GM18511 (cell line): ENCODE measurements at regions not wholly inside any gene's neighbourhood (a gene's known extent, or its start where the extent isn't known, plus 50 kb on each side); places are given as distances from the start of the nearest gene placed in this dataset.

ENCODE experiments used
- ATAC-seq: cut with Tn5 transposase; IDR thresholded peaks from one replicate; pipeline ENCODE4 v1.9.1; 2021; ENCODE audit warnings: mild to moderate bottlenecking, moderate library complexity; ENCODE audit not compliant: unreplicated experiment

DNA sequence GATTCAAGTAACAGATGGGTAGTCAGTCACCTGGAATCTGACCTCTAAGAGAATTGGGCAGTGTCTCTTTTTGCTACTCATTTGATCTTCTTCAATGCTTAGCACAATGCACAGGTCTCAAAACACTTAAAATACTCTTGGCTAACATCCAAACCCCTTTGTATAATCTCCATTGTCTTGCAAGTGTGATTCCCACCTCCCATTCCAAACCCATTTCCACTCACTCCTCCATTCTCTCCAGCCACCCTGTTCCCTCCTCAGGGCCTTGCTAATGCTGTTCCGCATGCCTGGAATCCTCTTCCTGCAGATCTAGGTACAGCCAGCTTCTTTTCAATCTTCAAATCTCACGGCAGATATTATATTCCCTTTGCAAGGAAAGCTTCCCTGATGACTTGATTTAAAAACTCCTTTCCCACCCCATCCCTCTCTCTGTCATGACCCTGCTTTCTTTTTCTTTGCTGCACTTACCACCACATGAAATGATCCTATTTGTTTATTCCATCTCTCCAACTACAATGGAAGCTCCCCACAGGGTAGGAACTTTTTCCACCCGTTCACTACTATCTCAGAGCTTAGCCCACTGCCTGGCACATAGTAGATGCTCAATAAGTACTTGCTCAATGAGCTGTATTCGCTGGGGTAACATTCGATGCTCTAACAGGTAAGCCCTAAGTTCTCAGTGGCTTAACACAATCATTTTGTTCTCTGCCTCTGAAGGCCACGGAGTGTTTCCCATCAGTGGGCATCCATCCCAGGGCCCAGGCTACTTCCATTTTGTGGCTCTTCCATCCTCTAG, 121.7 kb downstream of the MN1 start:
- no peak for ATAC-seq

GRCh38 chr22:27680636-27681035, 120.9 kb downstream of the MN1 start:
- ATAC-seq, result no peak

DNA sequence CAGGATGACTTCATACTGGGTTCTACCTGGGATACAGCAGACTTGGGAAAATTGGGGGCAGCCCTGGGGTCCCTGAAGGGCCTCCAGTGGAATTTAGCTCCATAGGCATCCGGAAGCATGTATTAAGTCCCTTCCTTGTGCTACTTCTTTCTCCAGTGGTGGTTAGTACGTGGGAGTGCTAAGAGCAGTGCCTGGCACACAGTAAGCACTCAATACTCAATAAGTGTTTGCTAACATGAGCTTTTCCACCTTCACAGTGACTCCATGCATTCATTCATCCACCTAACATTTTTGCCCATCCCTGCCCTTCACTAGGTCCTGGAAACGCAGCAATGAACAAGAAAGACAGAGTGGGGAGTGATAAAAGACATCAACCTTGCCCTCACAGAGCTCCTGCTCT, 120.5 kb downstream of the MN1 start:
- no peak for ATAC-seq

DNA sequence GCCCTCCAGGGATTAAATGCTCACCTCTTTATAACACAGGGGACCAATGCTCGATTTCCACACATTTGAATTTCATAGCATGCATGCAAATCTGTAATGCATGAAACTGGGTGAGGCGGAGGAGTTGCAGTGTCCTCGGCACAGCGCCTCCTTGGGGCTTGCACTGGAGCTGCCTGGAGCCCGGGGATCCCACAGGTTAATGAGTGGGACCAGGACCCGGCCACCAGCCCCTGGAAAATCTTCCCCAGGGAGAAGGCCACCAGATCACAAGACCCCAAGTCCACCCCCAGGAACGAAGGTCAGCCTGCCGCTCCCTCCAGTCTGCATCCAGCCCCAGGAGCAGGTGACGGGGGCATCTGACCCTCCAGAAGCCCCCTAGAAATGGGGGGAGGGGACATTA, 119.1 kb downstream of the MN1 start:
- no peak for ATAC-seq

DNA sequence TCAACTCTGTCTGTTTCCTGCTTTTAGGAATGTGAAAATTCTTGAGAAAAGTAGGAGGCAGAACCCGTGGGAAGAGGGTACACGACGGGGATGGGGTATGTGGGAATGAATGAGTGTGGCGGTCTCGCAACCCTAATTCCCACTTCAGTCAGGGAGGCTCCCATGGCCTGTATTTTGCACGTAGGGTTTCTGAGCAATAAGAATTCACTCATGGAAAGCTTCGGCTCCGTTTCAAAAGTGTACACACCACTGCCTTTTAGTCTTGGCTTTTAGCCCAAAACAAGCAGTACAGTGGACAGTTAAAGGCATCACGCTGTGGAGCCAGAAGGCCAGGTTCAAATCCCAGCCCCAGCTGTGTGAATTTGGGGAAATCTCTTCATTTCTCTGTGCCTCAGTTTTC, 116.7 kb downstream of the MN1 start:
- ATAC-seq, result no peak

DNA sequence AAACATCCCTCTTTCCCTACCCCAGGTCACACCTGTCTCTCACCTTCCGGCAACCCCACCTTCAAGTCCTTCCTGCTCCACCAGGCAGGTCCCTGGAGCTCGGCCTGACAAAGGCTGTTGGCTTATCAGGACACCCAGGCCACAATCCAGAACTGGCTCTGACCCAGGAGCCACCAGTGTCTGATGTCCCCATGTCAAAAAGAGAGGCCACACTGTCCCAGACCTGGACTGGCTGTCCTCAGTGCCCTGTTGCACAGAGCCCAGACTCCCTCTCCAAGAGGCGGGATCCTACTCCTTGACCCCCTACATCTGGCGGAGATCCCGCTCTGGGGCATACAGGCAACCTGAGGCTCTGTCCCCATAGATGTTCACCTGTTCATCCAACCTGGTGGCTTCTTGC, 116.0 kb downstream of the MN1 start:
- ATAC-seq, result no peak

DNA sequence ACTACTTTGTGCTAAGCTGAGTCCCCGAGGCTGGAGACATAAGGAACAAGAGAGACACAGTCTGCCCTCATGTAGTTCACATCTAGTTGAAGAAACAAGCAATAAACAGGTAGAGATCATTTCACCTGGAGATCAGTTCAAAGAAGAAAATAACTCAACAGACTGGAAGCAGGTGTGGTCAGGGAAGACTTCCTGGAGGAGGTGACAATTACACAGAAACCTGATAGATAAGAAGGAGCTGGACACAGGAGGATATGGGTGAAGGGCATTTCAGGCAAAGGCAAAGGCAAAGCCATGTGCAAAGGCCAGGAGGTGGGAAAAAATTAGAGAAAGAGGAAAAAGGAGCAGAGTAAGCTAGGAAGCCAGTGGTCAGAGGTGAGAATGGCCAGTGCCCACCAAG, 115.6 kb downstream of the MN1 start:
- no peak for ATAC-seq

- no peak for ATAC-seq
Observed at GRCh38 chr22:27686534-27686933, 115.0 kb downstream of the MN1 start.

DNA sequence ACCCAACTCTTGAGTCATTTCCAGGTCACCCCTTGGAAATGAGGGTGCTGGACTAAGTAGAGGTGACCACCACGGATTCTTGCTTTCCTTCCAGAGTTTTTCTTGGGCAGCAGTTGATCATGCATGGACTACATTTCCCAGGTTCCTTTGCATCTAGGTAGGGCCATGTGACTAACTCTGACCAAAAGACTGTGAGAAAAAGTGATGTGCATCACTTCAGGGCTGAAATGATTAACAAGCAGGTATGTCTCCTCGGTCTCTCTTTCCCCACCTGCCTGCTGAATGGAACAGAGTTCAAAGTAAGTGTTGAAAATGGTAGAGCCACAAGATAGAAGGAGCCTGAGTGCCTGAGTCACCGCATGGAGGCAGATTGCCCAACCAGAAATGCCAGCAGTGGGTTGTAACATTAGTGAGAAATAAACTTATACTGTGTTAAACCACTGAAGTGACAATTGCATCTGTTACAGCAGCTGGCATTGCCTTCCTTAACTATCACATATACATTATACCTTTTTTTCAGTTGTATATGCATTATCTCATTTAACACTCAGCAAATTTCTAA, 113.5 kb downstream of the MN1 start:
- ATAC-seq, result no peak

DNA sequence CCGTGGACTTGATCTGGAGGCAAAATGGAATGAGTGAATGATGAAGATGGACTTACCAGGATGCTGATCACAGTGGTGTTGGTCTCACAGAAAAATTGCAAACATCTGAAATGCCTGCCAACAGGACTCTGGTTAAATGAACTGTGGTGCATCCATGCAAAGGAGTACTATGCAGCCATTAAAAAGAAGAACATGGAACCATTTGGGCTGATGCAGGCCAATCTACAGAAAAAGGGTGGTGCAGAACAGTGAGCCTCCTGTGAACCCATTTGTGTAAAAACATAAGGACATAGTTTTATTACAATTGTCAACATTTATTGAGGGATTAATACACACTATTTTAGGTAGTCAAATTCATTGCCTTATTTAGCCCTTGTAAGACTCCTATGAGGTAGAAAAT, 111.9 kb downstream of the MN1 start:
- no peak for ATAC-seq

GRCh38 chr22:27690599-27690998, 111.0 kb downstream of the MN1 start:
- ATAC-seq, result no peak

GRCh38 chr22:27692243-27692642, 109.3 kb downstream of the MN1 start:
- ATAC-seq, result no peak

- no peak for ATAC-seq
Observed at GRCh38 chr22:27695925-27696324, 105.6 kb downstream of the MN1 start.

- ATAC-seq, result no peak
Observed at GRCh38 chr22:27697888-27698287, 103.7 kb downstream of the MN1 start.
